ENCODE measurements at regions not wholly inside any gene's neighbourhood (a gene's known extent, or its start where the extent isn't known, plus 50 kb on each side); places are given as distances from the start of the nearest gene placed in this dataset.

GRCh38 chr16:79297296-79297695 lies 303.2 kb downstream of the MAF start:
- TF ChIP-seq CTCF (IDR thresholded peaks at IDR 0.05) = no peak
- no peak for TF ChIP-seq POLR2A (IDR thresholded peaks at IDR 0.05)

All from body of pancreas (tissue), 4 donors.